ENCODE measurements at regions not wholly inside any gene's neighbourhood (a gene's known extent, or its start where the extent isn't known, plus 50 kb on each side); places are given as distances from the start of the nearest gene placed in this dataset.

DNA sequence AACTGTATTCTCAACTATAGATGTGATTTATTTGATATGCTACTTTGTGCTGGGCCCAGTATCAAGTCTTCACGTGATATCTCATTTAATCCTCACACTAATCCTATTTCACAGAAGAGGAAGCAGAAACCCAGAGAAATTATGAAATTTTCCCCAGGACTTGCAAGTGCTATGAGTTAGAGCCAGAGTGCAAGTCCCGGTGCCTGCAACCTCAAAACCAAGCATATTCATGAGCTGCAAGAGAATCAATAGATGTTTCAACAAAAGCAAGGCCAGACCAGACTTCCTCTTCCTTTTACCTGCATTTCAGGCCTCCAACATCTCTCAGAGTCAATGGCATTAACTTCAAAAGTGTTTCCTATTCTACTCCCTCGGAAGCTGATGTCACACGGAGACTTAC lies 92.2 kb upstream of the GATB start:
- TF ChIP-seq ZNF585B (tag by site-specific recombination; IDR thresholded peaks at IDR 0.05) (no peak), ZNF292 (tag by site-specific recombination; IDR thresholded peaks at IDR 0.05; ENCODE audit: borderline replicate concordance, low read depth) (no peak), REST (tag by site-specific recombination; IDR thresholded peaks at IDR 0.05) (no peak), ZNF133 (tag by site-specific recombination; IDR thresholded peaks at IDR 0.05) (no peak), ELK4 (IDR thresholded peaks at IDR 0.05; ENCODE audit: borderline replicate concordance, low read depth, low read length) (no peak), MZF1 (tag by site-specific recombination; IDR thresholded peaks at IDR 0.05; ENCODE audit: borderline replicate concordance) (no peak), ZBTB8A (tag by site-specific recombination; IDR thresholded peaks at IDR 0.05) (no peak), TCF7L2 (IDR thresholded peaks at IDR 0.05; ENCODE audit: borderline replicate concordance, low read depth, low read length) (no peak), SALL2 (tag by site-specific recombination; IDR thresholded peaks at IDR 0.05; ENCODE audit: borderline replicate concordance) (no peak), GLI4 (tag by site-specific recombination; IDR thresholded peaks at IDR 0.05) (no peak), ZNF423 (tag by site-specific recombination; IDR thresholded peaks at IDR 0.05) (no peak), ZNF629 (tag by site-specific recombination; IDR thresholded peaks at IDR 0.05) (no peak), ZFP3 (tag by site-specific recombination; IDR thresholded peaks at IDR 0.05; ENCODE audit: low read depth) (no peak)
- TF ChIP-seq, protein P1, sequence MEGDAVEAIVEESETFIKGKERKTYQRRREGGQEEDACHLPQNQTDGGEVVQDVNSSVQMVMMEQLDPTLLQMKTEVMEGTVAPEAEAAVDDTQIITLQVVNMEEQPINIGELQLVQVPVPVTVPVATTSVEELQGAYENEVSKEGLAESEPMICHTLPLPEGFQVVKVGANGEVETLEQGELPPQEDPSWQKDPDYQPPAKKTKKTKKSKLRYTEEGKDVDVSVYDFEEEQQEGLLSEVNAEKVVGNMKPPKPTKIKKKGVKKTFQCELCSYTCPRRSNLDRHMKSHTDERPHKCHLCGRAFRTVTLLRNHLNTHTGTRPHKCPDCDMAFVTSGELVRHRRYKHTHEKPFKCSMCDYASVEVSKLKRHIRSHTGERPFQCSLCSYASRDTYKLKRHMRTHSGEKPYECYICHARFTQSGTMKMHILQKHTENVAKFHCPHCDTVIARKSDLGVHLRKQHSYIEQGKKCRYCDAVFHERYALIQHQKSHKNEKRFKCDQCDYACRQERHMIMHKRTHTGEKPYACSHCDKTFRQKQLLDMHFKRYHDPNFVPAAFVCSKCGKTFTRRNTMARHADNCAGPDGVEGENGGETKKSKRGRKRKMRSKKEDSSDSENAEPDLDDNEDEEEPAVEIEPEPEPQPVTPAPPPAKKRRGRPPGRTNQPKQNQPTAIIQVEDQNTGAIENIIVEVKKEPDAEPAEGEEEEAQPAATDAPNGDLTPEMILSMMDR (tag by site-specific recombination; IDR thresholded peaks at IDR 0.05), result no peak
